Dermis microvascular lymphatic vessel endothelial cell (primary cell): ENCODE measurements at regions not wholly inside any gene's neighbourhood (a gene's known extent, or its start where the extent isn't known, plus 50 kb on each side); places are given as distances from the start of the nearest gene placed in this dataset.

Source experiments
- DNase-seq, 2 donors: peaks; one replicate each; pipeline versions ENCODE4 v3.0.0 to v3.0.0-alpha.2; 2010; ENCODE audit warnings: low read depth in 2 of 2

DNA sequence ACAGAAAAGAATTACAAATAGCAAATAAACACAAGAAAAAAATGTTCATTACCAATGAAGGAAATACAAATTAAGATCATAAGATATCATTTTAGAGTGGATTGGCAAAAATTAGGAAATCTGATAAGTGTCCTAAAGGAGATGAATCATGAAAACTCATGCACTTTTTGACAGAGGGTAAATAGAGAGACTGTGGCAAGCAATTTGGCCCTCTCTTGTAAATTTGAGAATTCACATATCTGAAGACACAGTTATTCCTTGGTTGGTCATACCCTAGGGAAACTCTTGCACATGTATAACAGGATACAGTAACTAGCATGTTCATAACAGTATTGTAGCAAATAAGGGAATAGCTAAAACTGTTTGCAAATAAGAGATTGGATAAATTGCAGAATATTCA, 246.0 kb upstream of the GADL1 start:
- no peak for DNase-seq

DNA sequence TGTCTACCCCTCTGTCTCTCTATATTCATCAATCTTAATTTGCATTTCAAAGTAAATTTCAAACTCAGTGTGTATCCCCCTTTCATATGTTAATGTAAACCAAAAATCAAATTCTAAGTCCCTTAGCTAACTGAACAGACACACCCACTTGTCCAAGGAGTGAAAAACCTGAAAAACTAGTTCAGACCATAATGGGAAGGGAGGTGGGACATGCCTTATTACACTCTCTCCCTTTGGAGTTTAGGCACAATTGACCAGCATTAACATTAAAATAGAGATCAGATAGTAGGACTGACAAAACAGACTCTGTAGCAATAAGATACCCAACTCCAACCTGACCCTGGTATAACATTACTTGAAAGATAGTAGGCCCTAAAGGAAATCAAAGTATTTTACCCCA, 247.7 kb upstream of the GADL1 start:
- DNase-seq = no peak

GRCh38 chr3:31142543-31142942, 248.1 kb upstream of the GADL1 start:
- no peak for DNase-seq

GRCh38 chr3:31145062-31145461, 250.6 kb upstream of the GADL1 start:
- DNase-seq = no peak

DNA sequence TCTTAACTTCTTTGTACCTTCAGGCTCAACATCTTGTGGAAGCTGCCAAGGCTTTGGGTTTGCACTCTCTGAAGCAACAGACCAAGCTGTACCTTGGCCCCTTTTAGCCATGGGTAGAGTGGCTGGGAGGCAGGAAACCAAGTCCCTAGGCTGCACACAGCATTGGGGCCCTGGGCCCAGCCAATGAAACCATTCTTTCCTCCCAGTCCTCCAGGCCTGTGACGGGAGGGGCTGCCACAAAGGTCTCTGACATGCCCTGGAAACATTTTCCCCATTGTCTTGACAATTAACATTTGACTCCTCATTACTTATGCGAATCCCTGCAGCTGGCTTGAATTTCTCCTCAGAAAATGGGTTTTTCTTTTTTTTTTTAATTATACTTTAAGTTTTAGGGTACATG, 253.1 kb upstream of the GADL1 start:
- DNase-seq = no peak

DNA sequence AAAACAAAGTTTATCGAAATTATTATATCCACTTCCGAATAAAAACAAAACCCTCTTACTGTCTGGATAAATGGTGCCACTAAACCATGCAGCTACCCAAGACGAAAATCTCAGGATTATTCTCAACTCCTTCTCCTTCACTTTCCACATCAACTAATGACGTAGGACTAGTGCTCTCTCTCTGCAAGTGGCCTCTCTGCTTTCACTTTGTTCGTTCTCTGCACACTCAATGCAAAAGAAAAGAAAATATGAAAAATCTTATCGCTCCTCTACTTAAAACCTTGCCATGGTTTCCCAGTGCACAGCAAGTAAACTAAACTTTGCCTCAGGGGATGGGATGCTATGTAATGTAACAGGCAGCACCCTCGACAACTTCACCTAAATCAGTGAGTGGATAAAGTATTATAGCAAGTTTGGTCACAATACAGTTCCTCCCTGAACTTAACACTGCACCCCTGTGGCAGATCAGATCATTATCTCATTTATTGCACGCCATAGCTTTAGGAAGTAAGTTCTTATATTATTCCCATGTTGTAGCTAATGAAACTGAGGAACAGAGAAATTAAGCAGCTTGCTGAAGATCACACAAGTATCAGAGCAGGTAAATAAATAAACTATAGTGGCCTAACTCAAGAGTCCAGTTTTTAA, 262.7 kb upstream of the GADL1 start:
- DNase-seq = no peak

DNA sequence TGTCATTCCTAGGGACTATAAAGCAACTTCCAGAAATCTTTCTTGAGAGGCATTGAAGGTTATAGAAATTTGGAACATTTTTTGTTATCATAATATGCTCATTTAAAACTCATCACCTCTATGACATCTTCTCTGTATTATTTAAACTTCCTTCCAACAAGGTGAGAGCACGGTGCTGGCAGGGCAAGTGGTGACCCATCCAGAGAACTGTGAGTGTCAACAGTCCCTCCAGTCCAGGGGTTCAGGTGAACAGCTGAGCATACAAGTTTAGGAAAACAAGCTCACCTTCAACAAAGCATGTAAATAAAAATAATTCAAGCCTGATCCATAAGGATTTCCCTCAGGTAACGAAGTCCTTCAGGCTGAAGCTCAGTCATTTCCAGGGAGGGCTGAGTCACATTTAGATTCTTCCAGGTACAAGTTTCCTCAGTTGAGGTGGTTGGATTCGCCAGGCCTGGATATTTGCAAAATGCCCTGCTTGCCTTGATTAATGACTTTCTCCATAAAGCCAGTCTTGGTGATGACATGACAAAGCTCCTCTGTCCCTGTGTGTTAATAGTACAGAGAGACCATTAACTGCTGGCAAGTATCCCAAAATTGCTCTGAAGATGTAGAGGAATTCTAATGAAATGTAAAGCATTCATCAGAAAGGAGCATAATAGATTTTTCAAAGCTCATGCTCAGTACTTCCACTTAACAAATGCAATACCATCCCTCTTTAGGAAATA, 263.6 kb upstream of the GADL1 start:
- DNase-seq = no peak

DNA sequence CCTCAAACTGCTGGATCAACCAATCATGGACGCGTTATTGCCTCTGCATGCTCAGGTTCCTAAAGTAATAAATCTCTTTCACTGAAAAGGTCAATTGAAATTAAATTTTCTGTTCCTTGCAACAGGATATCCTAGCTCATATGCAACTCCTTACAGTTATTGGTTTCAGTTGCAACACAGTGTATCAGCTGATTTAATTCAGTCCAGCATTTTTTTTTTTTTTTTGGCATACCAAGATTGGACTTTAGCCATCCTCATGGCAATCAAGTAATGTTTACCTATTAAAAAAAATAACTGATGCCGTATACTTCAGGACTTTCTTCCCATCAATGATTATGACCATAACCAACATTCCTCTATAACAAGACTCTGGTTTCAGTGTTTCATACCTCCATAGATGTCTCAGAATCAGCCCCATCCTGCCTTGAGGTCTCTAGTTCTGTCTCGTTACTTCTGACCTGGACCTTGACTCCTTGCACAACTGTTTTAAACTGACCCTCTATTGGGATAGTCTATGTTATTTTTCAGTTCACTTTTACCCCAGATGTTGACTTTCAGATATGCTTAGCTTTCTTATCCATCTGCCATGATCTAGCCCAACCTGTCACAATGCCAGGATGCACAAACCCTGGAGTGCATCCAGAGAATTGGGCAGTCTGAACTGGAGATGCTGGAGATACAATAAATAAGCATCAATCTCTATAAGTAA, 265.0 kb upstream of the GADL1 start:
- DNase-seq = no peak

GRCh38 chr3:31161889-31162288, 267.4 kb upstream of the GADL1 start:
- DNase-seq = no peak

GRCh38 chr3:31164381-31164780, 269.9 kb upstream of the GADL1 start:
- DNase-seq = no peak

- DNase-seq = peak; percentile 10 to 87
Observed at GRCh38 chr3:31165399-31165860, 271.0 kb upstream of the GADL1 start.

GRCh38 chr3:31166249-31166885, 271.9 kb upstream of the GADL1 start:
- DNase-seq = peak; percentile 7 to 85

DNA sequence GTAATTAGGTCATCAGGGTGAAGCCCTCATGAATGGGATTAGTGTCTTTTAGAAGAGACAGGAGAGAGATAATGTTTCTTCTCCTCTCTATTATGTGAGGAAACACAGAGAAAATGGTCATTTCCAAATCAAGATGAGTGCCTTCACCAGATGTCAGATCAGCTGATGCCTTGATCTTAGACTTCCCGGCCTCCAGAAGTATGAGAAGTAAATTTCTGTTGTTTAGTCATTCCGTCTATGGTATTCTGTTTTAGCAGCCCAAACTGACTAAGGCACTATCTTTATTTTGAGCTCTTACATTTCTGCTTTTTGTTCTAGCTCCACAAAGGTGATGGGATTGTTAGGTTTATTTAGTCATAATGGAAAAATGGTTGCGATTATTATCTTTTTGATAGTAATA, 273.2 kb upstream of the GADL1 start:
- no peak for DNase-seq

DNA sequence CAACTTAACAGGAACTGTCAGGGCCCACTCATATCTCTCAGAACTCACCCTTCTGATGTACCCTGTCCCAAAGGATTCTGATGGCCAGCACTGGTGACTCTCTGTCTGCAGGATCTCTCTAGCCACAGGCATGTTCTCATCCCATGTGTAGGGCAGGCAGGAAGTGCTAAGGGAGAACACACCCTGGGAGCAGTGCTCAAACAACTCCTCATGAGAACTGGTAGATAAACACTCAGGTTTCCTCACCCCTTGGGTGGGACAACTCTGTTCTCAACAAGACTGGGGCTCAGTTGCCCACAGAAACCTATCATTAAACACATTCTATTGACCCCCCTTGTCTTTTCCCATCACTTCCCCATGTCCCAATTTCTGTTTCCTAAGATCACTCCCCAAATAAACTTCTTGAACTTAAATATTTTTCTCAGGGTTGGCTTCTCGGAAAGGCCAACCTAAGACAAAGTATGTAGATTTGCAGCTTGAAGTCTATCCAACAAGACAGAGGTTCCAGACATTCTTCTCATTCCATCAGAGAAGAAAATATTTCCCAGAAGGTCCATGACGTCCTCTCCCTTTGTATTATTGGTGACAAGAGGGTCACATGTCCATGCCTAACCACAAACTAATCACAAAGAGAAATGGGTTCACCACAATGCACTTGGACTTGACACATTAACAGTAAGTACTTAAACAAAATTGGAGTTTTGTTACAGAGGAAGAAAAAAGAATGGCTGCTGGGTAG, 276.6 kb upstream of the GADL1 start:
- DNase-seq = peak in 1 of 2 donors; percentile 16

GRCh38 chr3:31172336-31172735, 277.9 kb upstream of the GADL1 start:
- DNase-seq = no peak

- no peak for DNase-seq
Observed at GRCh38 chr3:31173118-31173718, 278.8 kb upstream of the GADL1 start.

DNA sequence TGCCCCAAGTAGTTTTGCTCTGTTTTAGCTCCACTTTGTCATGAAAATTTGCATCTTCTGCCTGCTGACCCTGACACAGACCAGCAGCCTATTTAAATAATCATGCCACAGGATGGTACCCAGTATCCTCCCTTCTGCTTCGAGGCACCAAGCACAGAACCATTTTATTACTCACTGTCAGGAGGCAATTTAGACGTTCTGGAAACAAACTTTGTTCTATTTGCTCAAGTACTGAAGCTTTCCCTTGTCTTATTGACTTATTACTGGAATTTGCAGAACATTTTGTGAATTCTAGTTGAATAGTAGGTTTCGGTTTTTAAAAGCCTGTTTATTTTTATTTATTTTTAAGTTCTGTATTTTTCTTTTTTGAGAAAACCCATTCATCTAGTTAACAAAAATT, 279.6 kb upstream of the GADL1 start:
- DNase-seq = no peak

GRCh38 chr3:31176045-31176444, 281.6 kb upstream of the GADL1 start:
- no peak for DNase-seq

GRCh38 chr3:31178467-31178866, 284.0 kb upstream of the GADL1 start:
- DNase-seq = no peak

DNA sequence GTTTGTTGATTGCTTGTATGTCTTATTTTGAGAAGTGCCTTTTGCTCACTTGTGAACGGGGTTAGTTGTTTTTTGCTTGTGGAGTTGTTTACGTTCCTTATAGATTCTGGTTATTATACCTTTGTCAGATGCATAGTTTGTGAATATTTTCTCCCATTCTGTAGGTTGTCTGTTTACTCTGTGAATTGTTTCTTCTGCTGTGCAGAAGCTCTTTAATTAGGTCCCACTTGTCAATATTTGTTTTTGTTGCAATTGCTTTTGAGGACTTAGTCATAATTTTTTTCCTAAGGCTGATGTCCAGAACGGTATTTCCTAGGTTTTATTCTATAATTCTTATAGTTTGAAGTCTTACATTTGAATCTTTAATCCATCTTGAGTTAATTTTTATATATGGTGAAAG, 285.3 kb upstream of the GADL1 start:
- no peak for DNase-seq

DNA sequence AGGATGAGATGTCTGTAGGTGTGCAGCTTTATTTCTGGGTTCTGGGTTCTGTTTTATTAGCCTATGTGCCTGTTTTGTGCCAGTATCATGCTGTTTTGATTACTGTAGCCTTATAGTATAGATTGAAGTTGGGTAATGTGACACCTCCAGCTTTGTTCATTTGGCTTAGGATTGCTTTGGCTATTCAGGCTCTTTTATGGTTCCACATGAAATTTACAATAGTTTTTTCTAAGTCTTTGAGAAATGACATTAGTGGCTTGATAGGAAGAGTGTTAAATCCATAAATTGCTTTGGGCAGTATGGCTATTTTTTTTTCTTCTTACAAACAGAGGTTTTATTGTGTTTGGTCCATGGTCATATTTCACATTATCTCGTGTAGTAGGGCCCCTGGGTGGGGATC, 285.8 kb upstream of the GADL1 start:
- no peak for DNase-seq
